ENCODE measurements at regions not wholly inside any gene's neighbourhood (a gene's known extent, or its start where the extent isn't known, plus 50 kb on each side); places are given as distances from the start of the nearest gene placed in this dataset.

GRCh38 chr7:16242920-16243319, 178.4 kb downstream of the CRPPA start:
- no TSS peak for BruUV-seq (replicated peaks)
- in situ Hi-C loops (cut with MboI) = no loop called here
- POLR2A ChIA-PET = no interaction called here
- WGBS (ENCODE audit: insufficient coverage, low coverage, missing lambda C conversion rate) = 78% methylated on average over 4 of the region's 4 CpGs
- no peak for TF ChIP-seq RCOR1 (IDR thresholded peaks at IDR 0.05; ENCODE audit: borderline replicate concordance in 1 of 2, low read depth in 2 of 2, low read length in 2 of 2)
- no peak for TF ChIP-seq MAFG (tag; conservative IDR thresholded peaks at IDR 0.05)
- TF ChIP-seq ZNF408 (CRISPR knock-in tag; IDR thresholded peaks at IDR 0.05; ENCODE audit: low read depth) = no peak
- TF ChIP-seq SREBF2 (CRISPR knock-in tag; IDR thresholded peaks at IDR 0.05) = no peak
- no peak for TF ChIP-seq TOE1 (IDR thresholded peaks at IDR 0.05; ENCODE audit: borderline replicate concordance)
- no peak for TF ChIP-seq TOE1 (CRISPR knock-in tag; IDR thresholded peaks at IDR 0.05; ENCODE audit: borderline replicate concordance, low read depth)
- no peak for TF ChIP-seq MAX (CRISPR knock-in tag; IDR thresholded peaks at IDR 0.05)
- TF ChIP-seq PHF21A (IDR thresholded peaks at IDR 0.05; ENCODE audit: borderline replicate concordance, low read depth) = no peak
- no peak for TF ChIP-seq SIX5 (IDR thresholded peaks at IDR 0.05; ENCODE audit: borderline replicate concordance in 1 of 2, insufficient read depth in 1 of 2, low read depth in 1 of 2, low read length in 2 of 2)
- TF ChIP-seq HNRNPH1 (optimal IDR thresholded peaks at IDR 0.05; ENCODE audit: low read depth, low read length) = no peak
- TF ChIP-seq CREM (IDR thresholded peaks at IDR 0.05; ENCODE audit: low read depth) = no peak
- no peak for TF ChIP-seq L3MBTL2 (IDR thresholded peaks at IDR 0.05)
- no peak for TF ChIP-seq SMAD3 (CRISPR knock-in tag; conservative IDR thresholded peaks at IDR 0.05)
- TF ChIP-seq ZBTB33 (CRISPR knock-in tag; IDR thresholded peaks at IDR 0.05) = no peak
- no peak for TF ChIP-seq POLR2AphosphoS2 (IDR thresholded peaks at IDR 0.05; ENCODE audit: low read length)
- TF ChIP-seq ZNF830 (CRISPR knock-in tag; IDR thresholded peaks at IDR 0.05) = no peak
- no peak for TF ChIP-seq HLTF (IDR thresholded peaks at IDR 0.05)
- TF ChIP-seq GTF2A2 (tag; IDR thresholded peaks at IDR 0.05) = no peak
- no peak for TF ChIP-seq ATF4 (CRISPR knock-in tag; IDR thresholded peaks at IDR 0.05)
- TF ChIP-seq CTBP1 (IDR thresholded peaks at IDR 0.05; ENCODE audit: borderline replicate concordance) = no peak
- TF ChIP-seq STAT5B (CRISPR knock-in tag; IDR thresholded peaks at IDR 0.05) = no peak
- Histone ChIP-seq H3K4me2 (ENCODE audit: insufficient read depth, low read length) (no peak overlapping the region), H4K20me1 (replicated peaks; ENCODE audit: control insufficient read depth, insufficient read depth, low read length) (no peaks in the 10 kb centered on the region), H3K27me3 (ENCODE audit: control insufficient read depth in 2 of 2, insufficient read depth in 2 of 2, low read length in 2 of 2) (no peaks in the 10 kb centered on the region), H3K9me3 (replicated peaks; ENCODE audit: control insufficient read depth, insufficient read depth, low read depth, low read length) (no peaks in the 10 kb centered on the region), H3K9me1 (ENCODE audit: control insufficient read depth, insufficient read depth, low read length) (no peaks in the 10 kb centered on the region), H3K9ac (ENCODE audit: insufficient read depth in 1 of 2, low read depth in 2 of 2, low read length in 2 of 2) (no peak overlapping the region), H3K27ac (ENCODE audit: extremely low read depth, low read depth, low read length) (no peak overlapping the region), H2AFZ (ENCODE audit: low read depth, low read length) (no peak overlapping the region), H3K79me2 (ENCODE audit: control insufficient read depth, insufficient read depth, low read length) (no peaks in the 10 kb centered on the region), H3K36me3 (ENCODE audit: control insufficient read depth, insufficient read depth, low read length) (no peaks in the 10 kb centered on the region), H3K4me1 (replicated peaks in 1 of 2; ENCODE audit: control insufficient read depth in 2 of 2, insufficient read depth in 2 of 2, low read length in 2 of 2) (no peaks in the 10 kb centered on the region), H3K4me3 (no peak overlapping the region)
- intact Hi-C loops (cut with micrococcal nuclease) = no loop called here
- CTCF ChIA-PET (ENCODE audit: low intra/inter-chr PET ratio) = no interaction called here
- DNase-seq (ENCODE audit: extremely low read depth in 1 of 4, low spot score in 3 of 4) (no peak), ATAC-seq (no peak), FAIRE-seq (no peak)
